Osteoblast (primary cell): ENCODE measurements at regions not wholly inside any gene's neighbourhood (a gene's known extent, or its start where the extent isn't known, plus 50 kb on each side); places are given as distances from the start of the nearest gene placed in this dataset.
A peak's percentile ranks its signal among the peaks of the same experiment; 100 is the strongest.

Experiments
- DNase-seq: peaks from one replicate; pipeline ENCODE4 v3.0.0; 2011; ENCODE audit warnings: low spot score, mixed read lengths; ENCODE audit not compliant: insufficient read length; ENCODE audit errors: missing footprints
- H2AFZ ChIP-seq: 2 replicates; pipeline ENCODE4 v1.6.0; 2011; ENCODE audit warnings: mild to moderate bottlenecking, low read length
- H3K27ac ChIP-seq: 2 replicates; pipeline ENCODE4 v1.5.1; 2011; ENCODE audit warnings: mild to moderate bottlenecking, low read depth, low read length, moderate library complexity
- H3K27me3 ChIP-seq: 2 replicates; pipeline ENCODE4 v1.6.0; 2012; ENCODE audit warnings: mild to moderate bottlenecking, control low read depth, inconsistent platforms, low read length, moderate library complexity; ENCODE audit not compliant: insufficient read depth
- H3K36me3 ChIP-seq: 2 replicates; pipeline ENCODE4 v1.5.1; 2011; ENCODE audit warnings: mild to moderate bottlenecking, low read length, control low read depth, moderate library complexity; ENCODE audit not compliant: insufficient read depth
- H3K4me1 ChIP-seq: 2 replicates; pipeline ENCODE4 v1.5.1; 2011; ENCODE audit warnings: mild to moderate bottlenecking, low read length, control low read depth, moderate library complexity; ENCODE audit not compliant: insufficient read depth
- H3K4me2 ChIP-seq: 2 replicates; pipeline ENCODE4 v1.6.0; 2011; ENCODE audit warnings: mild to moderate bottlenecking, low read length; ENCODE audit not compliant: insufficient read depth
- H3K4me3 ChIP-seq: fragments of 200-600 bp; sonication (generic); 3 replicates; pipeline ENCODE4 v1.5.1; 2012; ENCODE audit warnings: mild to moderate bottlenecking, low read length, inconsistent platforms; ENCODE audit not compliant: insufficient read depth
- H3K79me2 ChIP-seq: 2 replicates; pipeline ENCODE4 v1.6.0; 2012; ENCODE audit warnings: mild to moderate bottlenecking, low read length, control low read depth, inconsistent platforms; ENCODE audit not compliant: insufficient read depth
- H3K9me3 ChIP-seq: 2 replicates; pipeline ENCODE4 v1.5.1; 2011; ENCODE audit warnings: low read depth, low read length, control low read depth
- H4K20me1 ChIP-seq: 2 replicates; pipeline ENCODE4 v1.6.0; 2012; ENCODE audit warnings: mild to moderate bottlenecking, low read length, control low read depth; ENCODE audit not compliant: insufficient read depth
- TF ChIP-seq, protein P1 (sequence below): IDR thresholded peaks from 2 replicates; pipeline ENCODE4 v1.5.1; 2011; ENCODE audit warnings: mild to moderate bottlenecking, low read depth, low read length, moderate library complexity; ENCODE audit errors: extremely low read depth

DNA sequence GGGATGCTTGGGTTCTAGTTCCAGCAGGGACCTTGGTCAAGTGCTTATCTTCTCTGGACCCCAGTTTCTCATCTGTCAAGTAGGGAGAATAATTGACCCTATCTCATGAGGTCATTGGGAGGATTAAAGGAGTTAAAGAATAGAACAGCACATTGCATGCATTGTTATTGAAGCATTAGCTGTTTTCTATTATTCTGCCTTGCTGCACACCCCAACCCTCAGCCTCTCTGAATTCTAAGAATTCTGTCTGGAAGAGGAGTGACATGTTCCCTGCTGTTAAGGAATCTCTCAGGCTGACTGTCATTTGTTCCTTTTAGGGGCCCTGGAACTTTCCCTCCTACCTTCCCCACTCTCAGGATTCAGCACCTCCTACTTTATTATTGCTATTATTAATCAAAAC is 73.9 kb downstream of the NENF start:
- Histone ChIP-seq H3K4me1 (no peaks in the 10 kb centered on the region), H2AFZ (no peak overlapping the region), H3K36me3 (no peaks in the 10 kb centered on the region), H3K27me3 (peaks cover 17% of the 10 kb centered on the region), H3K4me2 (no peak overlapping the region), H3K27ac (no peak overlapping the region), H3K9me3 (no peaks in the 10 kb centered on the region), H3K79me2 (no peaks in the 10 kb centered on the region), H4K20me1 (no peaks in the 10 kb centered on the region), H3K4me3 (no peak overlapping the region)
- DNase-seq: no peak
- TF ChIP-seq, protein P1, sequence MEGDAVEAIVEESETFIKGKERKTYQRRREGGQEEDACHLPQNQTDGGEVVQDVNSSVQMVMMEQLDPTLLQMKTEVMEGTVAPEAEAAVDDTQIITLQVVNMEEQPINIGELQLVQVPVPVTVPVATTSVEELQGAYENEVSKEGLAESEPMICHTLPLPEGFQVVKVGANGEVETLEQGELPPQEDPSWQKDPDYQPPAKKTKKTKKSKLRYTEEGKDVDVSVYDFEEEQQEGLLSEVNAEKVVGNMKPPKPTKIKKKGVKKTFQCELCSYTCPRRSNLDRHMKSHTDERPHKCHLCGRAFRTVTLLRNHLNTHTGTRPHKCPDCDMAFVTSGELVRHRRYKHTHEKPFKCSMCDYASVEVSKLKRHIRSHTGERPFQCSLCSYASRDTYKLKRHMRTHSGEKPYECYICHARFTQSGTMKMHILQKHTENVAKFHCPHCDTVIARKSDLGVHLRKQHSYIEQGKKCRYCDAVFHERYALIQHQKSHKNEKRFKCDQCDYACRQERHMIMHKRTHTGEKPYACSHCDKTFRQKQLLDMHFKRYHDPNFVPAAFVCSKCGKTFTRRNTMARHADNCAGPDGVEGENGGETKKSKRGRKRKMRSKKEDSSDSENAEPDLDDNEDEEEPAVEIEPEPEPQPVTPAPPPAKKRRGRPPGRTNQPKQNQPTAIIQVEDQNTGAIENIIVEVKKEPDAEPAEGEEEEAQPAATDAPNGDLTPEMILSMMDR: no peak

DNA sequence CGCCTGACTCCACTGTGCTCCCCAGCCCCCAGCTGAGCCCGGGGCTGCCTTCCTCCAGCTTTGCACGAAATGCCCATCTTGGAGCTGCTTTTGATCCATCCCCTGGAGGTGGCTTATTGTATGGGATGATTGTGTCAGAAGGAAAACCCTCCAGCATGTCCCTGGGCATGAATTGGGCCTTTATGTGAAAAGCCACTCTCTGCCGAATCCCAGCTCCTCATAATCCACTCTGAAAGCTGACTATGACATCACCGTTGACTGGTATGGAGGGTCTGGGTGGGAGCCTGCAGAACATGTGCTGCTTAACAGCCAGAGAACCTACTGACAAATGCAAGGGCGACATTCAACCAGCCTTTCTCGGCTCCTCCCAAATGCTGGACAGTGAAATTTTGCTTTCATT is 74.6 kb downstream of the NENF start:
- Histone ChIP-seq H3K4me2 (no peak overlapping the region), H4K20me1 (no peaks in the 10 kb centered on the region), H3K36me3 (no peaks in the 10 kb centered on the region), H3K4me1 (no peaks in the 10 kb centered on the region), H3K27me3 (peaks cover 20% of the 10 kb centered on the region), H3K27ac (no peak overlapping the region), H3K4me3 (no peak overlapping the region), H3K9me3 (no peaks in the 10 kb centered on the region), H3K79me2 (no peaks in the 10 kb centered on the region), H2AFZ (no peak overlapping the region)
- TF ChIP-seq, protein P1: no peak
- DNase-seq: no peak

DNA sequence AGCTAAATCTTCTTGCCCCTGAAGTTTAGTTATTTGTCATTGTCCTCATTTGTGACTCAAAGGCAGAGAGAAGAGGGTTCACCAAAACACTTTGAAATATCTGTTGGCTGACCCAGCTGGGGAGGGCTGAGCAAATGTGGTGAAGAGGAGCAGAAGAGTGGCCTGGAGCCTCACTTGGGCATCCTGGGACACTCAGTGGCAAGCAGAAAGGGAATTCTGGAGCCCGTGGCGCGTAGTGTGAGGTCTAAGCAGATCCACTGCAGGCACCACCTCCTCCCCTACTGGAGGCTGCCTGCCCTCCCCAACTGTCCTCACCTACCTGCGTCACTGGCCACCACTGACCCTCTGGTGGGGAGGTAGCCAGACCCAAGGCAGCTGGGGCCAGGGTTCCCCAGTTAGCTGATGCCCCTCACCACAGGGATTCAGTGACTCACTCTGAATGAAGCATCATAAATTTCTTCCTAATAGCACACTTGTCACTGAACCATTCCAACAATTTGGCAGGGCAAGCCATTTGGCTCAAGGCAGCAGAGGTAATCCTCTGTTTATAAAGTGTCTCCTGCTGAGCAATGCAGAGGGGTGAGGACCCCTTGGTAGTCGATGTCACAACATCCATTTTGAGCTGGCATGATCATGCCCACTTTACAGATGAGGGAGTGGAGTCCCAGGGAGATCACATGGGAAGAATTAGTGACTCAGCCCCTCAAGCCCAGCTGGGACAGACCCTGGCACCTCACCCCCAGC is 80.3 kb downstream of the NENF start:
- Histone ChIP-seq H3K4me2 (no peak overlapping the region), H3K9me3 (no peaks in the 10 kb centered on the region), H3K4me3 (no peak overlapping the region), H4K20me1 (no peaks in the 10 kb centered on the region), H3K27me3 (peaks cover 65% of the 10 kb centered on the region), H3K79me2 (no peaks in the 10 kb centered on the region), H2AFZ (no peak overlapping the region), H3K27ac (no peak overlapping the region), H3K36me3 (no peaks in the 10 kb centered on the region), H3K4me1 (peaks cover 5% of the 10 kb centered on the region)
- DNase-seq: peak; percentile 85
- TF ChIP-seq, protein P1: no peak

DNA sequence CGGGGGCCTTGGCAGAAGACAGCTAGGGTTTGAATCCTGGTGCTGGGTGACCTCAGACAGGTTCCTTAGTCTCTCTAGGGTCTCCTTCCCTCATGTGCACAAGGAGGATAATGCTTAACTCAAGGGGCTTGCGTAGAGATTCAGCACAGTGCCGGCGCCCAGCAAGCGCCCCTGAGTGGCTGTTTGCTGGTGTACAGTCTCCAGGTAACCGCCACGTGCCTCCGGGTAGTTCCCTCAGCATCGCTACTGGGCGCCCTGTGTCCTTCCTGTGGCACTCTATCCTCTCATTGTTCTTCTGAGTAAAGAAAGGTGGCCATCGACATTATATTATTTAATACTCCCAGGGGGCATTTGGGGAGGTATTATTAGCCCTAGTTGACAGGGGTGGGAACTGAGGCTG is 80.9 kb downstream of the NENF start:
- Histone ChIP-seq H3K27ac (no peak overlapping the region), H3K9me3 (no peaks in the 10 kb centered on the region), H3K4me3 (no peak overlapping the region), H4K20me1 (no peaks in the 10 kb centered on the region), H3K4me1 (peaks cover 8% of the 10 kb centered on the region), H3K79me2 (no peaks in the 10 kb centered on the region), H3K27me3 (peaks cover 65% of the 10 kb centered on the region), H3K36me3 (no peaks in the 10 kb centered on the region), H3K4me2 (no peak overlapping the region), H2AFZ (no peak overlapping the region)
- DNase-seq: no peak
- TF ChIP-seq, protein P1: no peak
